ENCODE measurements at regions not wholly inside any gene's neighbourhood (a gene's known extent, or its start where the extent isn't known, plus 50 kb on each side); places are given as distances from the start of the nearest gene placed in this dataset.

- no peak for TF ChIP-seq CEBPB (IDR thresholded peaks at IDR 0.05)
- TF ChIP-seq JUNB (IDR thresholded peaks at IDR 0.05), result no peak
- no peak for TF ChIP-seq CTCF (IDR thresholded peaks at IDR 0.05)
- TF ChIP-seq ELK1 (IDR thresholded peaks at IDR 0.05; ENCODE audit: low read depth, low read length), result no peak
- no peak for TF ChIP-seq EP300 (IDR thresholded peaks at IDR 0.05)
- TF ChIP-seq SMC3 (IDR thresholded peaks at IDR 0.05), result no peak
- no peak for TF ChIP-seq KDM5A (IDR thresholded peaks at IDR 0.05)
- TF ChIP-seq RAD21 (conservative IDR thresholded peaks at IDR 0.05 in 1 of 2, IDR thresholded peaks at IDR 0.05 in 1 of 2), result no peak
- no peak for TF ChIP-seq ZFP36 (IDR thresholded peaks at IDR 0.05; ENCODE audit: borderline replicate concordance, partially characterized antibody)
- no peak for TF ChIP-seq POLR2A (IDR thresholded peaks at IDR 0.05; ENCODE audit: low read length)
- no peak for TF ChIP-seq PBX3 (IDR thresholded peaks at IDR 0.05)
Observed at GRCh38 chr2:155111070-155111469, 412.6 kb downstream of the KCNJ3 start.

Measured in A549 (cell line).